ENCODE measurements at regions not wholly inside any gene's neighbourhood (a gene's known extent, or its start where the extent isn't known, plus 50 kb on each side); places are given as distances from the start of the nearest gene placed in this dataset.

DNA sequence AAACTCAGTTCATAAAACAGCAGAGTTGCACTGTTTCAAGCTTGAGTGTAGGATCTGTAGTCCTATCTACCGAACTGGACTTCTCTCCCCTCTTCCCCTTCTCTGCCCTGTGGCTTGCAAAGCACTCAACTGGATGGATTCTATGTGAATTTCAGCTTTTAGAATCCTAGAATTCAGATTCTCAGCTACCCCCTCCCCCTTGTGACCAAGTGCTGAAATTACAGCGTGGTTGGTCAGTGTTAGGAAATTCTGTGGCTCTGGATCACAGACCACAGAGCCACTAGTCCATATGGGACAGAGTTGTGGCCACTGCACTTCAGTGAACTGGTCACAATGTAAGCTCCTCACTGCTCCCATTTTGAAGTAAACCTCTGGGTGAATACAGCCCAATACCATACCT is 64.6 kb upstream of the TRPC5 start:
- in situ Hi-C loops (cut with HindIII; ENCODE audit: low pct_ligation_motif_present, low sequenced_read_pairs), result no loop called here
- H3K4me3 ChIP-seq (ENCODE audit: low read depth, low read length), result no peak overlapping the region
- H3K36me3 ChIP-seq (replicated peaks), result no peaks in the 10 kb centered on the region
- no peak for DNase-seq
- H3K27me3 ChIP-seq (replicated peaks), result no peaks in the 10 kb centered on the region
- TF ChIP-seq, protein P1, sequence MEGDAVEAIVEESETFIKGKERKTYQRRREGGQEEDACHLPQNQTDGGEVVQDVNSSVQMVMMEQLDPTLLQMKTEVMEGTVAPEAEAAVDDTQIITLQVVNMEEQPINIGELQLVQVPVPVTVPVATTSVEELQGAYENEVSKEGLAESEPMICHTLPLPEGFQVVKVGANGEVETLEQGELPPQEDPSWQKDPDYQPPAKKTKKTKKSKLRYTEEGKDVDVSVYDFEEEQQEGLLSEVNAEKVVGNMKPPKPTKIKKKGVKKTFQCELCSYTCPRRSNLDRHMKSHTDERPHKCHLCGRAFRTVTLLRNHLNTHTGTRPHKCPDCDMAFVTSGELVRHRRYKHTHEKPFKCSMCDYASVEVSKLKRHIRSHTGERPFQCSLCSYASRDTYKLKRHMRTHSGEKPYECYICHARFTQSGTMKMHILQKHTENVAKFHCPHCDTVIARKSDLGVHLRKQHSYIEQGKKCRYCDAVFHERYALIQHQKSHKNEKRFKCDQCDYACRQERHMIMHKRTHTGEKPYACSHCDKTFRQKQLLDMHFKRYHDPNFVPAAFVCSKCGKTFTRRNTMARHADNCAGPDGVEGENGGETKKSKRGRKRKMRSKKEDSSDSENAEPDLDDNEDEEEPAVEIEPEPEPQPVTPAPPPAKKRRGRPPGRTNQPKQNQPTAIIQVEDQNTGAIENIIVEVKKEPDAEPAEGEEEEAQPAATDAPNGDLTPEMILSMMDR (IDR thresholded peaks at IDR 0.05; ENCODE audit: low read depth, low read length, missing control alignments), result peak; percentile 48
- no peak overlapping the region for H3K27ac ChIP-seq

DNA sequence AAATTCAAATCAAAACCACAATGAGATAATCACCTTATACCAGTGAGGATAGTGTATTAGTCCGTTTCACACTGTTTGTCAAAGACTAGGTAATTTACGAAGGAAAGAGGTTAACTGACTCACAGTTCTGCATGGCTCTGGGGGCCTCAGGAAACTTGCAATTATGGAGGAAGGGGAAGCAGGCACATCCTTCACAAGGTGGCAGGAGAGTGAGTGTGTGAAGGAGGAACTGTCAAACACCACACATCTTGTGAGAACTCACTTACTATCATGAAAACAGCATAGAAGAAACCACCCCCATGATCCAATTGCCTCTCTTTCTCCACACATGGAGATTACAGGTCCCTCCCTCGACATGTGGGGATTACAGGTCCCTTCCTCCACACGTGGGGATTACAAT is 54.7 kb upstream of the TRPC5 start:
- Histone ChIP-seq H3K27me3 (replicated peaks) (no peaks in the 10 kb centered on the region), H3K4me3 (ENCODE audit: low read depth, low read length) (no peak overlapping the region), H3K36me3 (replicated peaks) (no peaks in the 10 kb centered on the region), H3K27ac (no peak overlapping the region)
- in situ Hi-C loops (cut with HindIII; ENCODE audit: low pct_ligation_motif_present, low sequenced_read_pairs), result no loop called here
- DNase-seq, result no peak
- TF ChIP-seq, protein P1 (IDR thresholded peaks at IDR 0.05; ENCODE audit: low read depth, low read length, missing control alignments), result no peak
